ENCODE measurements at regions not wholly inside any gene's neighbourhood (a gene's known extent, or its start where the extent isn't known, plus 50 kb on each side); places are given as distances from the start of the nearest gene placed in this dataset.
"Not testable (repeated sequence)": the region's sequence is repeated elsewhere in the genome, so short reads cannot be mapped to it uniquely, and the experiment has no call there.

DNA sequence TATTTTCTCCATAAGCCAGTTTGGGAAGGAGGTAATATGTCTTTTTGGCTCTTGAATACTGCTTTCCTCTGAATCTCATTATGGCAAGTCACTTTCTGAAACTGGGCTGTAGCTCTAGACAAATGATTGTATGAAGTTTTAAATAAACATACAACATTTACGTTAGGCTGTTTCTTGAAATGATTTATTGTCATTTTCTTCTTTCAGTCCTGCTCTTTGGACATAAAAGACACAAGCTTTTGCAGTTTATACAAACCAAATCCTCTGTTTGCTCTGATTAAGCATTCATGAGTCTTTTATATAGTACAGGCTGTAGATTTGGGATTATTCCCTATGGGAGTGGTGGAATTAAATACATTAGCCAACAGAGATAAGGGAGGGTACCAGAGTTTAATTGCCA lies 139.7 kb downstream of the CEP120 start:
- Histone ChIP-seq H3K9me3 (ENCODE audit: control insufficient read depth, low read length) (no peaks in the 10 kb centered on the region), H3K79me2 (no peaks in the 10 kb centered on the region), H3K36me3 (ENCODE audit: control insufficient read depth, insufficient read depth, low read length) (no peaks in the 10 kb centered on the region), H3K4me3 (ENCODE audit: low read depth, low read length) (no peak overlapping the region), H3K27ac (no peak overlapping the region), H3K9ac (no peak overlapping the region), H3K4me1 (no peaks in the 10 kb centered on the region), H3K4me2 (ENCODE audit: low read length) (no peak overlapping the region), H2AFZ (no peak overlapping the region), H3K27me3 (ENCODE audit: control insufficient read depth, insufficient read depth, low read length) (no peaks in the 10 kb centered on the region)
- TF ChIP-seq CTCF (IDR thresholded peaks at IDR 0.05) = no peak

DNA sequence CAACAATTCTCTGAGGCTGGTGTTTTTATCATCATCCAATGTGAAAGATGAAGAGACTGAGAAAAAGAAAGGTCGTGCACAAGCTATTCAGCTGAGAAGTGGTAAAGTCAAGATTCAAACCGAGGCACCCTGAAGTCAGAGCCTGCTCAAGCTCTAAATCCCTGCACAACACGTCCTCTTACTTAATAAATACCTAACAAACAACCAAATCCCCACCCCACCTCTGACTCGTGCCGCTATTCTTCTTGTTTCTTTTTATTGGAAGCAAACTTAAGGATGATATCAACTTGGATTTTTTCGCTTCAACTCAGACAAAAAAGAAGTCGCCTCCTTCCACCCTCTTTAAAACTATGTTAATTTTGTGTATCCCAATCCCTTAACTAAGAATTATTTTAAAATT lies 140.2 kb downstream of the CEP120 start:
- no peaks in the 10 kb centered on the region for H3K79me2 ChIP-seq
- no peaks in the 10 kb centered on the region for H3K4me1 ChIP-seq
- no peaks in the 10 kb centered on the region for H3K9me3 ChIP-seq (ENCODE audit: control insufficient read depth, low read length)
- no peak overlapping the region for H3K9ac ChIP-seq
- H3K27me3 ChIP-seq (ENCODE audit: control insufficient read depth, insufficient read depth, low read length) = no peaks in the 10 kb centered on the region
- no peak overlapping the region for H3K4me3 ChIP-seq (ENCODE audit: low read depth, low read length)
- H3K36me3 ChIP-seq (ENCODE audit: control insufficient read depth, insufficient read depth, low read length) = no peaks in the 10 kb centered on the region
- no peak for TF ChIP-seq CTCF (IDR thresholded peaks at IDR 0.05)
- H3K4me2 ChIP-seq (ENCODE audit: low read length) = no peak overlapping the region
- no peak overlapping the region for H3K27ac ChIP-seq
- no peak overlapping the region for H2AFZ ChIP-seq

DNA sequence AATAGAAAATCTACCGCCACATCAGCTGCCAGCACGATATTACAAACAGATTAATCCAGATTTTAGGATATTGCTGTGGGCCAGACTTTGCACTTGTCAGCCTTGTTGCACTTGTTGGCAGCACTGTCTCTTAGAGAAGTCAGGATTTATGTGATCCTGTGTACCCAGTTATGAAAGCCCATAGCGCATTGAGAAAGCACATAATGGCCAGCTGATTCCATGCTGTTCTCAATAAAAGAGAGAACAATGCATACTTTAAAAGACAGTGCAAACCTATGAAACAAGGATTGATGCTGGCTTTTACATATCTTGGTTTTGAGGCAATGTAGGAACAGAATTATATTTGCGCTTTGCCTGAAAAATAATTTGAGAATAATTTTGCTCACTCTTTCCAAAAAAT lies 140.8 kb downstream of the CEP120 start:
- Histone ChIP-seq H2AFZ (no peak overlapping the region), H3K9ac (no peak overlapping the region), H3K9me3 (ENCODE audit: control insufficient read depth, low read length) (no peaks in the 10 kb centered on the region), H3K27ac (no peak overlapping the region), H3K4me2 (ENCODE audit: low read length) (no peak overlapping the region), H3K79me2 (no peaks in the 10 kb centered on the region), H3K27me3 (ENCODE audit: control insufficient read depth, insufficient read depth, low read length) (no peaks in the 10 kb centered on the region), H3K36me3 (ENCODE audit: control insufficient read depth, insufficient read depth, low read length) (no peaks in the 10 kb centered on the region), H3K4me3 (ENCODE audit: low read depth, low read length) (no peak overlapping the region), H3K4me1 (no peaks in the 10 kb centered on the region)
- TF ChIP-seq CTCF (IDR thresholded peaks at IDR 0.05) = no peak

GRCh38 chr5:123280854-123281253 lies 142.3 kb downstream of the CEP120 start:
- not testable (repeated sequence) for H3K9me3 ChIP-seq (ENCODE audit: control insufficient read depth, low read length); H3K4me2 ChIP-seq (ENCODE audit: low read length)

GRCh38 chr5:123279136-123279535 lies 144.1 kb downstream of the CEP120 start:
- H3K79me2 ChIP-seq = no peaks in the 10 kb centered on the region
- H3K36me3 ChIP-seq (ENCODE audit: control insufficient read depth, insufficient read depth, low read length) = no peaks in the 10 kb centered on the region
- no peaks in the 10 kb centered on the region for H3K27me3 ChIP-seq (ENCODE audit: control insufficient read depth, insufficient read depth, low read length)
- no peak overlapping the region for H3K27ac ChIP-seq
- no peak overlapping the region for H3K9ac ChIP-seq
- no peaks in the 10 kb centered on the region for H3K9me3 ChIP-seq (ENCODE audit: control insufficient read depth, low read length)
- no peak overlapping the region for H3K4me2 ChIP-seq (ENCODE audit: low read length)
- TF ChIP-seq CTCF (IDR thresholded peaks at IDR 0.05) = no peak
- H3K4me3 ChIP-seq (ENCODE audit: low read depth, low read length) = no peak overlapping the region
- H2AFZ ChIP-seq = no peak overlapping the region
- H3K4me1 ChIP-seq = no peaks in the 10 kb centered on the region

More at GRCh38 chr5:123280854-123281253, 142.3 kb downstream of the CEP120 start:
- H3K27me3 ChIP-seq (ENCODE audit: control insufficient read depth, insufficient read depth, low read length); H3K79me2 ChIP-seq; H3K9ac ChIP-seq; H3K36me3 ChIP-seq (ENCODE audit: control insufficient read depth, insufficient read depth, low read length); H3K27ac ChIP-seq; H3K4me1 ChIP-seq; H2AFZ ChIP-seq; H3K4me3 ChIP-seq (ENCODE audit: low read depth, low read length): not testable (repeated sequence)

Data from parathyroid adenoma (tissue), 2 donors.